HepG2 (cell line): ENCODE measurements at regions not wholly inside any gene's neighbourhood (a gene's known extent, or its start where the extent isn't known, plus 50 kb on each side); places are given as distances from the start of the nearest gene placed in this dataset.

Experiments
- ATAC-seq: fragments of 200-7000 bp; cut with Tn5 transposase; 3 replicates; pipeline ENCODE4 v1.9.1; 2020; ENCODE audit warnings: mild to moderate bottlenecking, moderate library complexity
- BruUV-seq: library from RNA; stranded (reverse); fragments of 400-500 nt; replicated peaks from 2 replicates; lab custom pipeline; 2021; lab: Mats Ljungman, UMichigan
- CTCF ChIA-PET: fragments of 300-600 bp; formaldehyde crosslinking; extraction: SDS; loops from one replicate; lab custom pipeline; 2021; ENCODE audit warnings: low total read pairs, inconsistent platforms, low intra/inter-chr PET ratio; lab: Yijun Ruan, JAX
- POLR2A ChIA-PET: fragments of 350-600 bp; sonication (Branson Sonifier 250); formaldehyde crosslinking; loops from one replicate; lab custom pipeline; 2020; ENCODE audit warnings: antibody characterized with exemption, inconsistent platforms; lab: Yijun Ruan, JAX
- DNase-seq: peaks from one replicate; pipeline ENCODE4 v3.0.0-alpha.2; 2015; ENCODE audit warnings: low spot score
- FAIRE-seq: peaks from 3 replicates; lab custom pipeline; 2011; peaks lifted over from hg19 to GRCh38; lab: Jason Lieb, UNC
- H2AFZ ChIP-seq: one replicate; pipeline ENCODE4 v1.6.1; 2011; ENCODE audit warnings: low read length, inconsistent platforms
- H3K27ac ChIP-seq: fragments of 300-600 bp; 3 replicates; pipeline ENCODE4 v1.8.0; 2011; ENCODE audit warnings: mixed run types, mild to moderate bottlenecking, mixed read lengths, low read length, inconsistent platforms; ENCODE audit not compliant: insufficient read depth; ENCODE audit errors: extremely low read length
- H3K27me3 ChIP-seq, 2 experiments: fragments of 200-600 bp in 1 of 2; 2 replicates in 1 of 2; 3 replicates in 1 of 2; pipeline versions ENCODE4 v1.6.0 to v1.8.0; 2011; ENCODE audit warnings: low read length in 2 of 2, mild to moderate bottlenecking in 2 of 2, moderate library complexity in 2 of 2, inconsistent platforms in 1 of 2; ENCODE audit not compliant: insufficient read depth in 2 of 2, control insufficient read depth in 1 of 2
- H3K36me3 ChIP-seq, 2 experiments: fragments of 200-600 bp in 1 of 2; replicated peaks in 1 of 2; 2 replicates in 1 of 2; 3 replicates in 1 of 2; pipeline versions ENCODE4 v1.5.1 to v1.8.0; 2011; ENCODE audit warnings: low read length in 2 of 2, inconsistent platforms in 1 of 2; ENCODE audit not compliant: insufficient read depth in 2 of 2, control insufficient read depth in 1 of 2
- H3K4me1 ChIP-seq: 2 replicates; pipeline ENCODE4 v1.5.1; 2012; ENCODE audit warnings: low read length, inconsistent platforms; ENCODE audit not compliant: insufficient read depth
- H3K4me2 ChIP-seq: 2 replicates; pipeline ENCODE4 v1.6.0; 2011; ENCODE audit warnings: low read depth, low read length, inconsistent platforms
- H3K4me3 ChIP-seq, 3 experiments: fragments of 200-600 bp in 1 of 3; sonication (generic), shearing (Covaris generic) in 1 of 3; replicated peaks in 1 of 3; 2 replicates each; pipeline ENCODE4 v1.5.1; 2011 to 2016; ENCODE audit warnings: low read length in 3 of 3, inconsistent platforms in 2 of 3, low read depth in 2 of 3, mild to moderate bottlenecking in 2 of 3, control low read depth in 1 of 3, mixed read lengths in 1 of 3; ENCODE audit not compliant: insufficient read depth in 1 of 3
- H3K79me2 ChIP-seq: one replicate; pipeline ENCODE4 v1.6.1; 2011; ENCODE audit warnings: low read length, inconsistent platforms; ENCODE audit not compliant: insufficient read depth
- H3K9ac ChIP-seq: 2 replicates; pipeline ENCODE4 v1.6.0; 2011; ENCODE audit warnings: mild to moderate bottlenecking, low read depth, low read length, inconsistent platforms; ENCODE audit not compliant: insufficient read depth
- H3K9me3 ChIP-seq: 2 replicates; pipeline ENCODE4 v1.5.1; 2012; ENCODE audit warnings: mild to moderate bottlenecking, low read length
- H4K20me1 ChIP-seq: 2 replicates; pipeline ENCODE4 v1.6.0; 2011; ENCODE audit warnings: inconsistent platforms, mild to moderate bottlenecking, low read length, moderate library complexity; ENCODE audit not compliant: insufficient read depth
- CREM ChIP-seq, 2 experiments: sonication (generic) in 1 of 2; formaldehyde crosslinking in 1 of 2; IDR thresholded peaks; 2 replicates each; pipeline versions ENCODE4 v1.4.0 to v1.6.1; 2016 to 2020; ENCODE audit warnings: antibody characterized with exemption in 1 of 2, mild to moderate bottlenecking in 1 of 2, missing genetic modification reagents in 1 of 2
- FOXA1 ChIP-seq, 2 experiments: fragments of 450-650 bp in 1 of 2; sonication (generic) in 1 of 2; formaldehyde crosslinking in 1 of 2; IDR thresholded peaks; 2 replicates each; pipeline versions ENCODE4 v1.4.0 to v1.6.1; 2016 to 2020; ENCODE audit warnings: missing genetic modification reagents in 1 of 2
- HNF1A ChIP-seq, 2 experiments: sonication (generic) in 1 of 2; formaldehyde crosslinking in 1 of 2; IDR thresholded peaks; 2 replicates each; pipeline versions ENCODE4 v1.4.0 to v1.6.1; 2016 to 2020; ENCODE audit warnings: borderline replicate concordance in 1 of 2, low read depth in 1 of 2, mild to moderate bottlenecking in 1 of 2, missing genetic modification reagents in 1 of 2
- JUNB ChIP-seq: sonication (generic); formaldehyde crosslinking; IDR thresholded peaks from 2 replicates; pipeline ENCODE4 v1.8.0; 2022; ENCODE audit warnings: missing genetic modification reagents, mild to moderate bottlenecking, borderline replicate concordance
- KLF12 ChIP-seq: sonication (generic); formaldehyde crosslinking; IDR thresholded peaks from 2 replicates; pipeline ENCODE4 v1.4.0; 2020; ENCODE audit warnings: missing genetic modification reagents, borderline replicate concordance
- KLF6 ChIP-seq: IDR thresholded peaks from 2 replicates; pipeline ENCODE4 v1.8.0; 2016; ENCODE audit warnings: missing biosample characterization, missing genetic modification reagents
- NPAS2 ChIP-seq: sonication (generic); formaldehyde crosslinking; IDR thresholded peaks from 2 replicates; pipeline ENCODE4 v1.8.0; 2022; ENCODE audit warnings: mild to moderate bottlenecking, missing genetic modification reagents, borderline replicate concordance
- ZNF10 ChIP-seq: sonication (generic); formaldehyde crosslinking; IDR thresholded peaks from 2 replicates; pipeline ENCODE4 v1.4.0; 2020; ENCODE audit warnings: mild to moderate bottlenecking, low read depth, missing genetic modification reagents, borderline replicate concordance
- ZNF33A ChIP-seq: sonication (generic); formaldehyde crosslinking; IDR thresholded peaks from 2 replicates; pipeline ENCODE4 v1.5.1; 2020; ENCODE audit warnings: missing genetic modification reagents, mild to moderate bottlenecking, moderate library complexity, borderline replicate concordance
- ZNF33B ChIP-seq: sonication (generic); formaldehyde crosslinking; IDR thresholded peaks from 2 replicates; pipeline ENCODE4 v1.5.1; 2020; ENCODE audit warnings: mild to moderate bottlenecking, missing genetic modification reagents
- ZNF362 ChIP-seq: sonication (generic); formaldehyde crosslinking; IDR thresholded peaks from 2 replicates; pipeline ENCODE4 v1.4.0; 2020; ENCODE audit warnings: missing genetic modification reagents, mild to moderate bottlenecking, borderline replicate concordance
- ZNF788 ChIP-seq: sonication (generic); formaldehyde crosslinking; IDR thresholded peaks from 2 replicates; pipeline ENCODE4 v1.5.0; 2020; ENCODE audit warnings: mild to moderate bottlenecking, missing genetic modification reagents, borderline replicate concordance
- WGBS: methylation state at CpG from one replicate; pipeline ENCODE4 v1.1.6; 2017; ENCODE audit warnings: low lambda C conversion rate; 5-methylcytosine and 5-hydroxymethylcytosine counted together
- in situ Hi-C: cut with HindIII; loops from 2 replicates; pipeline ENCODE4 v1.10.0; 2017; ENCODE audit warnings: low pct_unique_long_range_greater_than_20kb; ENCODE audit not compliant: extremely low pct_ligation_motif_present
- intact Hi-C: fragments of 100-400 bp; cut with micrococcal nuclease; formaldehyde crosslinking; loops from one replicate; pipeline ENCODE4 v1.10.0; 2022; ENCODE audit not compliant: unreplicated experiment
- TF ChIP-seq, protein P1 (sequence below): sonication (generic); formaldehyde crosslinking; IDR thresholded peaks from 2 replicates; pipeline ENCODE4 v1.5.0; 2020; ENCODE audit warnings: missing genetic modification reagents

DNA sequence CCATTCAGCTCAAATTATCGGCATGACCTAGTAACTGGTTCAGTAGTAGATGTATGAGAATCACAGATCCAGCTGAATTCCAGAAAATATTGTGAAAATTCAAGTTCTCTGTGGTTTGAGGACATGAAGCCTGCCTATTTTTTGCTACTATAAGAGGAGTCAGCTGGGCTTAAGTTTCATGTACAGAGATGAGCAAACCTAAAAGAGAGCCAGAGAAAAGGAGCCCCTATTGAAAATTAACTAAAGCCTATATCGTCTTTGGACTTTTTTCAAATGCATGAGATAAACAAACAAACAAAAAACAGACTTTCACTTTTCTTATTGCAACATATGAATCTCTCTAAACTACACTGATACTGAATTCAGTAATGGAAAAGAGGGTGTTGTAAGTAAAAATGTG, 106.8 kb upstream of the SPRY2 start:
- Histone ChIP-seq H3K27ac (no peak overlapping the region), H3K36me3 (no peaks in the 10 kb centered on the region), H2AFZ (no peak overlapping the region), H3K4me2 (no peak overlapping the region), H3K4me1 (no peaks in the 10 kb centered on the region), H3K27me3 (no peaks in the 10 kb centered on the region)
- ChIA-PET POLR2A (no interaction called here), CTCF (no interaction called here)
- DNase-seq (no peak), ATAC-seq (no peak), FAIRE-seq (no peak)
- intact Hi-C loops, result no loop called here
- WGBS, result 0% methylated on average over 2 of the region's 2 CpGs
- TF ChIP-seq KLF12 (CRISPR knock-in tag) (no peak), NPAS2 (CRISPR knock-in tag) (no peak), FOXA1 (IDR thresholded peaks at IDR 0.05) (no peak), FOXA1 (CRISPR knock-in tag; IDR thresholded peaks at IDR 0.05) (no peak), ZNF10 (CRISPR knock-in tag) (no peak), JUNB (no peak), HNF1A (IDR thresholded peaks at IDR 0.05; ENCODE audit: low read depth) (no peak), HNF1A (CRISPR knock-in tag; IDR thresholded peaks at IDR 0.05; ENCODE audit: borderline replicate concordance) (no peak), KLF6 (no peak), ZNF33B (CRISPR knock-in tag) (no peak), CREM (IDR thresholded peaks at IDR 0.05) (no peak), CREM (CRISPR knock-in tag; IDR thresholded peaks at IDR 0.05) (no peak), ZNF788 (CRISPR knock-in tag) (no peak), ZNF362 (CRISPR knock-in tag) (no peak), ZNF33A (no peak)
- TF ChIP-seq, protein P1, sequence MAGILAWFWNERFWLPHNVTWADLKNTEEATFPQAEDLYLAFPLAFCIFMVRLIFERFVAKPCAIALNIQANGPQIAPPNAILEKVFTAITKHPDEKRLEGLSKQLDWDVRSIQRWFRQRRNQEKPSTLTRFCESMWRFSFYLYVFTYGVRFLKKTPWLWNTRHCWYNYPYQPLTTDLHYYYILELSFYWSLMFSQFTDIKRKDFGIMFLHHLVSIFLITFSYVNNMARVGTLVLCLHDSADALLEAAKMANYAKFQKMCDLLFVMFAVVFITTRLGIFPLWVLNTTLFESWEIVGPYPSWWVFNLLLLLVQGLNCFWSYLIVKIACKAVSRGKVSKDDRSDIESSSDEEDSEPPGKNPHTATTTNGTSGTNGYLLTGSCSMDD (CRISPR knock-in tag), result no peak
- TF ChIP-seq, all 625 proteins: peak for 0
- Histone ChIP-seq H3K9me3 (peaks cover 14% of the 10 kb centered on the region; the same call in 1 of the 2 replicates), H3K9ac (no peak overlapping the region), H3K4me3 (no peak overlapping the region), H4K20me1 (no peaks in the 10 kb centered on the region), H3K79me2 (no peaks in the 10 kb centered on the region)
- in situ Hi-C loops, result no loop called here
- no TSS peak for BruUV-seq
